ENCODE measurements at regions not wholly inside any gene's neighbourhood (a gene's known extent, or its start where the extent isn't known, plus 50 kb on each side); places are given as distances from the start of the nearest gene placed in this dataset.

DNA sequence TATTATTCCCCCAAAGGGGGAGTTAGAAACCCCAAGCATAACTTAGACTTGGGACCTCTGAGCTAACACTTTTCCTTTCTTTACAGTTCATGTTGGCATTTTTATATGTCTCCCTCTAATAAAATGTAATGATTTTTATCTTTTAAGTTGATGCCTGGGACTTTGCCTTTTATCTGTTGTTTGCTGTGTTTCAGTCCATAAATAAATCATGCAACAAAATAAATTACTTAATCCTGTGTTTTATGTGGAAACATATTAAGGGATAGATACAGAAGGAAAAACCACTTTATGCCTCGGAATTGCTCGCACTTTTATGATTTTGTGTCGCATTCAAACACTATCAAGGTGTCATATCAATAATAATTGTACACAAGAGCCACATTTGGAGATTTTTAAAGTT, 93.7 kb upstream of the TBC1D5 start:
- H3K9me3 Mint-ChIP-seq (ENCODE audit: low read depth), result no peaks in the 10 kb centered on the region
- peaks cover 5% of the 10 kb centered on the region for H3K4me1 Mint-ChIP-seq (ENCODE audit: low read depth)
- H3K36me3 Mint-ChIP-seq (ENCODE audit: insufficient read depth), result no peaks in the 10 kb centered on the region
- H3K27ac Mint-ChIP-seq, result no peak overlapping the region
- DNase-seq (ENCODE audit: low spot score, unreplicated experiment), result no peak
- TF ChIP-seq CTCF (IDR thresholded peaks at IDR 0.05; ENCODE audit: unreplicated experiment), result no peak
- H3K4me3 Mint-ChIP-seq (ENCODE audit: low read depth), result no peak overlapping the region
- H3K27me3 Mint-ChIP-seq, result no peaks in the 10 kb centered on the region

GRCh38 chr3:17833786-17834559, 91.5 kb upstream of the TBC1D5 start:
- Mint-ChIP-seq H3K4me3 (ENCODE audit: low read depth) (no peak overlapping the region), H3K36me3 (ENCODE audit: insufficient read depth) (no peaks in the 10 kb centered on the region), H3K27me3 (no peaks in the 10 kb centered on the region), H3K27ac (no peak overlapping the region), H3K9me3 (ENCODE audit: low read depth) (no peaks in the 10 kb centered on the region), H3K4me1 (ENCODE audit: low read depth) (peaks cover 5% of the 10 kb centered on the region)
- DNase-seq (ENCODE audit: low spot score, unreplicated experiment), result no peak
- no peak for TF ChIP-seq CTCF (IDR thresholded peaks at IDR 0.05; ENCODE audit: unreplicated experiment)

DNA sequence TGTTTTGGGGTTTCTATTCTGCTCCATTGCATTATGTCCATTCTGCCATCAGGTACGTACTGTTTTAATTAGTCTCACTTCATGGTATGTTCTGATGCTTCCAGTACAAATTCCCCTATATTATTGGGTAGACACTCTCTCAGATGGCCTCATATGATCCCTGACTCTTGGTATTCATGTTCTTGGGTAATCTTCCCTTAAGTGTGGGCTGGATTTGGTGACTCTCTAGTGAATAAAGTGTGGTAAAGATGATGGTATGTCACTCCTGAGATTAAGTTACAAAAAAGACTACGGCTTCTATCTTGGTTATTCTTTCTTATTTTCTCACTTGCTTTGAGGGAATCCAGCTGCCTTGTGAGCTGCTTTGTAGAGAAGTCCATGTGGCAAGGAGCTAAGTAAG, 89.6 kb upstream of the TBC1D5 start:
- DNase-seq (ENCODE audit: low spot score, unreplicated experiment), result no peak
- Mint-ChIP-seq H3K4me1 (ENCODE audit: low read depth) (no peaks in the 10 kb centered on the region), H3K27ac (no peak overlapping the region), H3K27me3 (no peaks in the 10 kb centered on the region), H3K36me3 (ENCODE audit: insufficient read depth) (no peaks in the 10 kb centered on the region), H3K9me3 (ENCODE audit: low read depth) (no peaks in the 10 kb centered on the region), H3K4me3 (ENCODE audit: low read depth) (no peak overlapping the region)
- TF ChIP-seq CTCF (IDR thresholded peaks at IDR 0.05; ENCODE audit: unreplicated experiment), result no peak

- Mint-ChIP-seq H3K27me3 (no peaks in the 10 kb centered on the region), H3K9me3 (ENCODE audit: low read depth) (no peaks in the 10 kb centered on the region), H3K4me1 (ENCODE audit: low read depth) (no peaks in the 10 kb centered on the region), H3K4me3 (ENCODE audit: low read depth) (no peak overlapping the region), H3K36me3 (ENCODE audit: insufficient read depth) (no peaks in the 10 kb centered on the region), H3K27ac (no peak overlapping the region)
- no peak for DNase-seq (ENCODE audit: low spot score, unreplicated experiment)
- TF ChIP-seq CTCF (IDR thresholded peaks at IDR 0.05; ENCODE audit: unreplicated experiment), result no peak
Observed at GRCh38 chr3:17831366-17831765, 88.9 kb upstream of the TBC1D5 start.

- DNase-seq (ENCODE audit: low spot score, unreplicated experiment), result no peak
- H3K4me3 Mint-ChIP-seq (ENCODE audit: low read depth), result no peak overlapping the region
- H3K36me3 Mint-ChIP-seq (ENCODE audit: insufficient read depth), result no peaks in the 10 kb centered on the region
- H3K27ac Mint-ChIP-seq, result no peak overlapping the region
- H3K4me1 Mint-ChIP-seq (ENCODE audit: low read depth), result no peaks in the 10 kb centered on the region
- H3K27me3 Mint-ChIP-seq, result no peaks in the 10 kb centered on the region
- no peaks in the 10 kb centered on the region for H3K9me3 Mint-ChIP-seq (ENCODE audit: low read depth)
- TF ChIP-seq CTCF (IDR thresholded peaks at IDR 0.05; ENCODE audit: unreplicated experiment), result no peak
Observed at GRCh38 chr3:17830788-17831187, 88.4 kb upstream of the TBC1D5 start.

Measured in progenitor cell of endocrine pancreas (in vitro differentiated cells).